ENCODE measurements at regions not wholly inside any gene's neighbourhood (a gene's known extent, or its start where the extent isn't known, plus 50 kb on each side); places are given as distances from the start of the nearest gene placed in this dataset.

DNA sequence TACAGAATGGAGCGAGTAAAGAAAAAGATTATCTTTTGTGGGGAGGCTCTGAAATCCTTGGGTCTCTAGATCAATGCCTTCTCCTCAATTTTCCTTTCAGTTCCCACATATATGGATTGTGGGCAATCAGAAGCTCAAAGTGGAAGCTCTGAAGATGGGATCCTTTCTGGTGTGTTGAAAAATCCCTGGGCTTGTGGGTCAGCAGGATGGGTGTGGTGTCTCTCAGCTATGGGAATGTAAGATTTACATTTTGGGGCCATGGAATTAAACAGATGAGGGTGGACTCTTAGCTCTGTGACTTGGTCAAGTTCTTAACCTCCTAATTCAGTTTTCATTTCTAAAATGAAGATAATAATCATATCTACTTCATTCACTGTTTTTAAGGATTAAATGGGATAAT, 231.9 kb upstream of the CA10 start:
- BruUV-seq (replicated peaks): no TSS peak
- no peak overlapping the region for H2BK20ac ChIP-seq (ENCODE audit: low read depth, low read length)
- TF ChIP-seq RCOR1 (IDR thresholded peaks at IDR 0.05; ENCODE audit: insufficient replicate concordance, low read length) (no peak), MAZ (IDR thresholded peaks at IDR 0.05; ENCODE audit: borderline replicate concordance, low read depth, low read length) (no peak), CEBPB (IDR thresholded peaks at IDR 0.05; ENCODE audit: low read depth, low read length) (no peak), SMC3 (IDR thresholded peaks at IDR 0.05; ENCODE audit: low read depth, low read length) (no peak), RAD21 (IDR thresholded peaks at IDR 0.05; ENCODE audit: low read length) (no peak), MXI1 (IDR thresholded peaks at IDR 0.05; ENCODE audit: borderline replicate concordance, low read depth, low read length) (no peak), FOS (IDR thresholded peaks at IDR 0.05; ENCODE audit: low read depth, low read length) (no peak), POLR2A (IDR thresholded peaks at IDR 0.05; ENCODE audit: low read depth, low read length) (no peak), MAFK (IDR thresholded peaks at IDR 0.05; ENCODE audit: low read depth, low read length) (no peak), CHD1 (IDR thresholded peaks at IDR 0.05; ENCODE audit: low read depth, low read length) (no peak), NFE2L2 (IDR thresholded peaks at IDR 0.05; ENCODE audit: low read depth, low read length) (no peak), BHLHE40 (IDR thresholded peaks at IDR 0.05; ENCODE audit: low read depth, low read length) (no peak), RFX5 (IDR thresholded peaks at IDR 0.05; ENCODE audit: low read depth, low read length) (no peak)
- TF ChIP-seq, protein P1, sequence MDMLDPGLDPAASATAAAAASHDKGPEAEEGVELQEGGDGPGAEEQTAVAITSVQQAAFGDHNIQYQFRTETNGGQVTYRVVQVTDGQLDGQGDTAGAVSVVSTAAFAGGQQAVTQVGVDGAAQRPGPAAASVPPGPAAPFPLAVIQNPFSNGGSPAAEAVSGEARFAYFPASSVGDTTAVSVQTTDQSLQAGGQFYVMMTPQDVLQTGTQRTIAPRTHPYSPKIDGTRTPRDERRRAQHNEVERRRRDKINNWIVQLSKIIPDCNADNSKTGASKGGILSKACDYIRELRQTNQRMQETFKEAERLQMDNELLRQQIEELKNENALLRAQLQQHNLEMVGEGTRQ (IDR thresholded peaks at IDR 0.05; ENCODE audit: low read depth, low read length): no peak
- TF ChIP-seq, protein P2, sequence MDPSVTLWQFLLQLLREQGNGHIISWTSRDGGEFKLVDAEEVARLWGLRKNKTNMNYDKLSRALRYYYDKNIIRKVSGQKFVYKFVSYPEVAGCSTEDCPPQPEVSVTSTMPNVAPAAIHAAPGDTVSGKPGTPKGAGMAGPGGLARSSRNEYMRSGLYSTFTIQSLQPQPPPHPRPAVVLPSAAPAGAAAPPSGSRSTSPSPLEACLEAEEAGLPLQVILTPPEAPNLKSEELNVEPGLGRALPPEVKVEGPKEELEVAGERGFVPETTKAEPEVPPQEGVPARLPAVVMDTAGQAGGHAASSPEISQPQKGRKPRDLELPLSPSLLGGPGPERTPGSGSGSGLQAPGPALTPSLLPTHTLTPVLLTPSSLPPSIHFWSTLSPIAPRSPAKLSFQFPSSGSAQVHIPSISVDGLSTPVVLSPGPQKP (IDR thresholded peaks at IDR 0.05; ENCODE audit: borderline replicate concordance, low read depth, low read length): no peak
- TF ChIP-seq, protein P3, sequence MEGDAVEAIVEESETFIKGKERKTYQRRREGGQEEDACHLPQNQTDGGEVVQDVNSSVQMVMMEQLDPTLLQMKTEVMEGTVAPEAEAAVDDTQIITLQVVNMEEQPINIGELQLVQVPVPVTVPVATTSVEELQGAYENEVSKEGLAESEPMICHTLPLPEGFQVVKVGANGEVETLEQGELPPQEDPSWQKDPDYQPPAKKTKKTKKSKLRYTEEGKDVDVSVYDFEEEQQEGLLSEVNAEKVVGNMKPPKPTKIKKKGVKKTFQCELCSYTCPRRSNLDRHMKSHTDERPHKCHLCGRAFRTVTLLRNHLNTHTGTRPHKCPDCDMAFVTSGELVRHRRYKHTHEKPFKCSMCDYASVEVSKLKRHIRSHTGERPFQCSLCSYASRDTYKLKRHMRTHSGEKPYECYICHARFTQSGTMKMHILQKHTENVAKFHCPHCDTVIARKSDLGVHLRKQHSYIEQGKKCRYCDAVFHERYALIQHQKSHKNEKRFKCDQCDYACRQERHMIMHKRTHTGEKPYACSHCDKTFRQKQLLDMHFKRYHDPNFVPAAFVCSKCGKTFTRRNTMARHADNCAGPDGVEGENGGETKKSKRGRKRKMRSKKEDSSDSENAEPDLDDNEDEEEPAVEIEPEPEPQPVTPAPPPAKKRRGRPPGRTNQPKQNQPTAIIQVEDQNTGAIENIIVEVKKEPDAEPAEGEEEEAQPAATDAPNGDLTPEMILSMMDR (conservative IDR thresholded peaks at IDR 0.05; ENCODE audit: low read depth, low read length): no peak
- CTCF ChIA-PET: no interaction called here
- H3K56ac ChIP-seq (ENCODE audit: extremely low read depth, insufficient read depth, low read length): no peak overlapping the region
- WGBS, 2 experiments (ENCODE audit: extremely low coverage in 2 of 2, insufficient read length in 1 of 2): no CpG with 5 or more reads among the region's 1 CpG
- in situ Hi-C loops (cut with MboI; ENCODE audit: low sequenced_read_pairs) (no loop called here), intact Hi-C loops (cut with micrococcal nuclease) (no loop called here), dilution Hi-C loops (cut with HindIII; ENCODE audit: low sequenced_read_pairs, unreplicated experiment) (no loop called here)
- no peak overlapping the region for H3K9ac ChIP-seq (ENCODE audit: low read depth, low read length)
- H2AFZ ChIP-seq (replicated peaks; ENCODE audit: low read length, poor library complexity): no peak overlapping the region
- no peaks in the 10 kb centered on the region for H3K79me1 ChIP-seq (ENCODE audit: low read depth in 1 of 2, low read length in 2 of 2)
- H3K27me3 ChIP-seq (ENCODE audit: control insufficient read depth, insufficient read depth, low read length): no peaks in the 10 kb centered on the region
- H2AK5ac ChIP-seq (ENCODE audit: low read depth, low read length): no peak overlapping the region
- no peak overlapping the region for H3K4ac ChIP-seq (ENCODE audit: low read depth, low read length)
- H3K18ac ChIP-seq (ENCODE audit: low read depth, low read length): no peak overlapping the region
- no peak overlapping the region for H3K4me2 ChIP-seq (ENCODE audit: low read depth, low read length)
- no peaks in the 10 kb centered on the region for H3K9me1 ChIP-seq (ENCODE audit: insufficient read depth, low read length)
- no peaks in the 10 kb centered on the region for H4K20me1 ChIP-seq (ENCODE audit: insufficient read depth, low read length)
- H2BK120ac ChIP-seq (ENCODE audit: low read depth, low read length): no peak overlapping the region
- no peak overlapping the region for H2BK15ac ChIP-seq (ENCODE audit: low read depth, low read length)
- H3K23ac ChIP-seq (ENCODE audit: low read depth, low read length): no peak overlapping the region
- H2AK9ac ChIP-seq (replicated peaks; ENCODE audit: low read depth, low read length, poor library complexity): no peak overlapping the region
- H3K36me3 ChIP-seq (ENCODE audit: control insufficient read depth, insufficient read depth, low read length): no peaks in the 10 kb centered on the region
- H2BK5ac ChIP-seq (ENCODE audit: low read depth, low read length, poor library complexity, severe bottlenecking): no peak overlapping the region
- no peak overlapping the region for H3K27ac ChIP-seq (ENCODE audit: insufficient read depth, low read length)
- no peak overlapping the region for H3K14ac ChIP-seq (replicated peaks; ENCODE audit: low read depth, low read length)
- no peak overlapping the region for H4K8ac ChIP-seq (ENCODE audit: low read depth in 2 of 2, low read length in 2 of 2)
- DNase-seq (no peak), ATAC-seq (ENCODE audit: low read depth) (no peak)
- H3K4me3 ChIP-seq (ENCODE audit: insufficient read depth, low read depth, low read length): no peak overlapping the region
- H4K91ac ChIP-seq (ENCODE audit: insufficient read depth, low read depth, low read length): no peak overlapping the region
- POLR2A ChIA-PET (ENCODE audit: unreplicated experiment): no interaction called here
- no peaks in the 10 kb centered on the region for H3K4me1 ChIP-seq (ENCODE audit: control insufficient read depth, insufficient read depth, low read length)
- H3K9me3 ChIP-seq (ENCODE audit: control insufficient read depth, insufficient read depth, low read length): peaks cover 17% of the 10 kb centered on the region
- H4K5ac ChIP-seq (ENCODE audit: low read depth, low read length): no peak overlapping the region

Data from IMR-90 (cell line).